Activated T-cell treated with anti-CD3 and anti-CD28 coated beads, Interleukin-2, amount 50 U/mL, for 4 hours (primary cell): ENCODE measurements at regions not wholly inside any gene's neighbourhood (a gene's known extent, or its start where the extent isn't known, plus 50 kb on each side); places are given as distances from the start of the nearest gene placed in this dataset.
"Not testable (repeated sequence)": the region's sequence is repeated elsewhere in the genome, so short reads cannot be mapped to it uniquely, and the experiment has no call there.

ENCODE experiments used
- ATAC-seq, 2 donors: fragments of 200-7000 bp; cut with Tn5 transposase; one replicate each; pipeline ENCODE4 v1.10.0; 2021
- DNase-seq: peaks from one replicate; pipeline ENCODE4 v3.0.0-alpha.2; 2020
- H3K27me3 Mint-ChIP-seq: one replicate; pipeline ENCODE4 v1.8.0; 2021; ENCODE audit warnings: low read depth, mixed read lengths
- H3K36me3 Mint-ChIP-seq: one replicate; pipeline ENCODE4 v1.8.0; 2022; ENCODE audit warnings: mixed read lengths; ENCODE audit not compliant: insufficient read depth
- H3K4me1 Mint-ChIP-seq: one replicate; pipeline ENCODE4 v1.8.0; 2021; ENCODE audit warnings: low read depth, mixed read lengths
- H3K4me3 Mint-ChIP-seq: one replicate; pipeline ENCODE4 v1.8.0; 2021; ENCODE audit warnings: mild to moderate bottlenecking, moderate library complexity, mixed read lengths
- H3K9me3 Mint-ChIP-seq: one replicate; pipeline ENCODE4 v1.8.0; 2021; ENCODE audit warnings: mixed read lengths

GRCh38 chr16:87196661-87197060 lies 120.5 kb downstream of the C16orf95 start:
- H3K36me3 Mint-ChIP-seq, result no peaks in the 10 kb centered on the region
- no peaks in the 10 kb centered on the region for H3K4me1 Mint-ChIP-seq

DNA sequence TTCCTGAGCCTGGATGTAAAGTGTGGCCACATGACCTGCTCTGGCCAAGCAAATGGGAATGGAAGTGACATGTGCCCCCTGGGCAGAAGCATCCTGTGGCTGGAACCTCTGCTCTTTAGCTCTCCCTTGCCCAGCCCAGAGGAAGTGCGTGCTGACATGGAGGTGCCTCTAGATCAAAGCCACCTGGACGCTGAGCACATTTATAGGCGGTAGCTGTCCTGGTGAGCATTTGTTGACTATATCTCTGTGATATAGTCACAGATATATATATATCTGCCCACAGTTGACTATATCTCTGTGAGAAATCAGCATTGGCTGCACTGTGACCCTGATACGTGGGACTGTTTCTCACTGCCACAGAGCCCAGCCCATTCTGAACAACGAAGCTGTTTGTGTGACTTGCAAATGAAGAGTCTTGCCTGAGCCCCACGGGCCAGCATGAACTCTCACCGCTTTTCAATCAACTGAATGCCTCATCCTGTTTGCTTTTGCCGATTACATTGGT lies 118.8 kb downstream of the C16orf95 start:
- no peaks in the 10 kb centered on the region for H3K4me1 Mint-ChIP-seq
- H3K36me3 Mint-ChIP-seq, result no peaks in the 10 kb centered on the region
- no peaks in the 10 kb centered on the region for H3K9me3 Mint-ChIP-seq
- DNase-seq, result no peak
- no peak for ATAC-seq
- peaks cover 26% of the 10 kb centered on the region for H3K27me3 Mint-ChIP-seq
- no peak overlapping the region for H3K4me3 Mint-ChIP-seq

More at GRCh38 chr16:87196661-87197060, 120.5 kb downstream of the C16orf95 start:
- ATAC-seq (no peak), DNase-seq (no peak)
- Mint-ChIP-seq H3K4me3 (no peak overlapping the region), H3K9me3 (no peaks in the 10 kb centered on the region), H3K27me3 (peaks cover 15% of the 10 kb centered on the region)

- no peak overlapping the region for H3K4me3 Mint-ChIP-seq
- H3K4me1 Mint-ChIP-seq, result no peaks in the 10 kb centered on the region
- H3K9me3 Mint-ChIP-seq, result no peaks in the 10 kb centered on the region
- DNase-seq, result no peak
- H3K27me3 Mint-ChIP-seq, result peaks cover 26% of the 10 kb centered on the region
- no peak for ATAC-seq
- no peaks in the 10 kb centered on the region for H3K36me3 Mint-ChIP-seq
Observed at GRCh38 chr16:87198881-87199280, 118.3 kb downstream of the C16orf95 start.

DNA sequence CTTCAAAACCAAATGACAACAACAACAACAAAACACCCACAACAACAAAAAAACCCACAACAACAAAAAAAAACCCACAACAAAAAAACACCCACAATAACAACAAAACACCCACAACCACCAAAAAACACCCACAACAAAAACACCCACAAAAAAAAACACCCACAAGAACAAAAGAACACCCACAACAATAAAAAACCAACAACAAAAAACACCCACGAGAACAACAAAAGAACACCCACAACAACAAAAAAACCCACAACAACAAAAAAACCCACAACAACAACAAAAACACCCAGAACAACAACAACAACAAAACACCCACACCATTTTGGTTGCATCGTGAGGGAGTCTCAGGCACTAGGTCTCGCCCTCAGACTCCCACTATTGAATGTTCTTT lies 117.8 kb downstream of the C16orf95 start:
- no peaks in the 10 kb centered on the region for H3K36me3 Mint-ChIP-seq
- ATAC-seq (no peak), DNase-seq (no peak)
- no peaks in the 10 kb centered on the region for H3K9me3 Mint-ChIP-seq
- peaks cover 26% of the 10 kb centered on the region for H3K27me3 Mint-ChIP-seq
- H3K4me1 Mint-ChIP-seq, result no peaks in the 10 kb centered on the region
- no peak overlapping the region for H3K4me3 Mint-ChIP-seq

DNA sequence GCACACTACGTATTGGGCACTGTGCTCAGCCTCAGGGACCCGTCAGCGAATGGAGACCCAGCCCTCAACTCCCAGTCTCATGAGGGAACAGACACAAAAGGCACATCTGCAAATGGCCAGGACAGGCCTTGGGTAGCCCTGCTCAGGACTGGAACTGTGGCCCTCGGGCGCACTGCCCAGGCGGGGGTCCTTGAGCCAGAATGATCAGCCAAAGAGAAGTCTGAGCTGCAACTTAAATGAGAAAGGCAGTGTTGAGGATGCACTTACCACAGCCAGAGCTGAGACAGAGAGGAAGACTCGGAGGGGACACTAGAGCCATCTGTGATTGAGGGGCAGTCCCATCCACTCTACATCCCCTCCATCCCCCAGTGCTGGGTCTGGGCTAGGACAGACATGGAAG lies 117.3 kb downstream of the C16orf95 start:
- ATAC-seq (no peak), DNase-seq (no peak)
- Mint-ChIP-seq H3K4me3 (no peak overlapping the region), H3K4me1 (no peaks in the 10 kb centered on the region), H3K36me3 (no peaks in the 10 kb centered on the region), H3K27me3 (peaks cover 23% of the 10 kb centered on the region), H3K9me3 (no peaks in the 10 kb centered on the region)

GRCh38 chr16:87200637-87201036 lies 116.6 kb downstream of the C16orf95 start:
- ATAC-seq, result no peak
- Mint-ChIP-seq H3K27me3 (peaks cover 22% of the 10 kb centered on the region), H3K4me1 (no peaks in the 10 kb centered on the region), H3K36me3 (no peaks in the 10 kb centered on the region), H3K9me3 (no peaks in the 10 kb centered on the region), H3K4me3 (no peak overlapping the region)
- DNase-seq, result no peak

- Mint-ChIP-seq H3K27me3 (peaks cover 22% of the 10 kb centered on the region), H3K4me3 (no peak overlapping the region), H3K4me1 (no peaks in the 10 kb centered on the region), H3K36me3 (no peaks in the 10 kb centered on the region), H3K9me3 (no peaks in the 10 kb centered on the region)
- DNase-seq (no peak), ATAC-seq (no peak)
Observed at GRCh38 chr16:87201052-87201451, 116.1 kb downstream of the C16orf95 start.

- no peak overlapping the region for H3K4me3 Mint-ChIP-seq
- no peaks in the 10 kb centered on the region for H3K9me3 Mint-ChIP-seq
- H3K27me3 Mint-ChIP-seq, result peaks cover 22% of the 10 kb centered on the region
- DNase-seq, result no peak
- H3K36me3 Mint-ChIP-seq, result no peaks in the 10 kb centered on the region
- ATAC-seq, result no peak
- H3K4me1 Mint-ChIP-seq, result no peaks in the 10 kb centered on the region
Observed at GRCh38 chr16:87201790-87202189, 115.4 kb downstream of the C16orf95 start.

DNA sequence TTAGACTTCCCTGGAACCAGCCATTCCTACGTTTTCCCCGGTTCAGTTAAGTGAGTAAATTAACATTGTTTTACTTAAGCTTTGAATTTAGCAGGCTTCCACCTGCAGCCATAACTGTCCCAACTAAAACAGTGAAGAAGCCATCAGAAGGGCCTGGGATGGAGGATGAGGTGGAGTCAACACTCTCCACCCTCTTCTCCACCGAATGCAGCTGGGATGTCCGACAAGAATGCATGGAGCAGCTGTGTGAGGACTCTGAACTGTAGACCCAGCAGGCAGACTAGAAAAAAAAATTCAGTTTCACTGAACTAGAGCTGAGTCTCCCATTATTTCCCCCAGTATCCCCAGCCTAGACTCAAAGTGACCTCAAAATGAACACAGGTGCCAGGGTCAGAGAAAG lies 114.8 kb downstream of the C16orf95 start:
- Mint-ChIP-seq H3K36me3 (no peaks in the 10 kb centered on the region), H3K9me3 (no peaks in the 10 kb centered on the region), H3K4me3 (no peak overlapping the region), H3K27me3 (peaks cover 17% of the 10 kb centered on the region), H3K4me1 (no peaks in the 10 kb centered on the region)
- DNase-seq (no peak), ATAC-seq (no peak)

GRCh38 chr16:87203060-87203656 lies 114.0 kb downstream of the C16orf95 start:
- Mint-ChIP-seq H3K36me3 (no peaks in the 10 kb centered on the region), H3K9me3 (no peaks in the 10 kb centered on the region), H3K4me3 (no peak overlapping the region), H3K27me3 (peaks cover 13% of the 10 kb centered on the region), H3K4me1 (no peaks in the 10 kb centered on the region)
- DNase-seq, result no peak
- peak; percentile 59 to 63 for ATAC-seq

- Mint-ChIP-seq H3K4me3 (no peak overlapping the region), H3K27me3 (peaks cover 9% of the 10 kb centered on the region), H3K4me1 (no peaks in the 10 kb centered on the region), H3K9me3 (no peaks in the 10 kb centered on the region), H3K36me3 (no peaks in the 10 kb centered on the region)
- ATAC-seq (no peak), DNase-seq (no peak)
Observed at GRCh38 chr16:87206646-87207451, 110.3 kb downstream of the C16orf95 start.

DNA sequence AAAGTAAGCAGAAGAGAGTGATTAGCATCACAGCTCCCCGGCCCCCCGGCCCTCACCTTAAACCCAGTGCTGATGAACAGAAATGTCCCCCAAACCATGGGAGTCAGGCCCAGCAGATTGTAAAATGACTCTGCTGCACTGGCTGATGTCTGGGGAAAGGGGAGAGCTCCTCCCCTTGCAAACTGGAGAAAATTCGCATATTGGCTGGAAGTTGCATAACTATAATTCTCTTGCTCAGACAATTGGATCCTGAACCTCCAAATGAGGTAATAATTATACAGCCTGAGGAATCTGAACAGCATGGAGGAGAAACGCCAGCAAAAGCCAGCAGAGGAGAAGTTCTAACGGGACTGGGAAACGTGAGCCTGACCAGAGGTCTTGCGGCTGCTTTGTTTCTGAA lies 109.7 kb downstream of the C16orf95 start:
- no peak for ATAC-seq
- Mint-ChIP-seq H3K9me3 (no peaks in the 10 kb centered on the region), H3K27me3 (peaks cover 2% of the 10 kb centered on the region), H3K4me3 (no peak overlapping the region), H3K4me1 (no peaks in the 10 kb centered on the region), H3K36me3 (no peaks in the 10 kb centered on the region)
- no peak for DNase-seq

DNA sequence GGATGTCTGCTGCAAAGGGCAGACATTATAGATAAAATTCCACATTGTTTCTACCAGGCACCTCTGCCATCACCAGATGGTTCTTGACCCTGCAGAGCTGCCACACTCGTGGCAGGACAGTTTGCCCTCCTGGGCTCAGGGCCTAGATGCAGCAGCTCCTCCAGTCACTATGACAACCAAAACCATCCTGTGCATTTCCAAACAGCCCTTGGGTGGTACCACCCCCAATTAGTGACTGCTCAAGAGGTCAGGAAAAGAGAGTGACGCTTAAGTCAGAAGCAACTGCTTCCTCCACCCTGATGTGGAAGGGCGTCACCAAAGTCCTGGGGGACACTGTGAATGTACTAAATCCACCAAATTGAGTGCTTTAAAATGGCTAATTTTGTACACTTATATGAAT lies 109.2 kb downstream of the C16orf95 start:
- ATAC-seq (no peak), DNase-seq (no peak)
- H3K4me1 Mint-ChIP-seq, result no peaks in the 10 kb centered on the region
- H3K4me3 Mint-ChIP-seq, result no peak overlapping the region
- H3K36me3 Mint-ChIP-seq, result no peaks in the 10 kb centered on the region
- H3K27me3 Mint-ChIP-seq, result no peaks in the 10 kb centered on the region
- H3K9me3 Mint-ChIP-seq, result no peaks in the 10 kb centered on the region

DNA sequence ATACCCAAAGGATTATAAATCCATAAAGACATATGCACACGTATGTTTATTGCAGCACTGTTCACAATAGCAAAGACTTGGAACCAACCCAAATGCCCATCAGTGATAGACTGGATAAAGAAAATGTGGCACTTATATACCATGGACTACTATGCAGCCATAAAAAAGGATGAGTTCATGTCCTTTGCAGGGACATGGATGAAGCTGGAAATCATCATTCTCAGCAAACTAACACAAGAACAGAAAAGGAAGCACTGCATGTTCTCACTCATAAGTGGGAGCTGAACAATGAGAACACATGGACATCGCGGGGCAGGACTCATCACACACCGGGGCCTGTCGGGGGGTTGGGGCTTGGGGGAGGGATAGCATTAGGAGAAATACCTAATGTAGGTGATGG lies 108.2 kb downstream of the C16orf95 start:
- H3K27me3 Mint-ChIP-seq, H3K36me3 Mint-ChIP-seq, H3K4me3 Mint-ChIP-seq, H3K9me3 Mint-ChIP-seq, ATAC-seq, H3K4me1 Mint-ChIP-seq, DNase-seq: not testable (repeated sequence)
